Left lobe of liver (tissue), 2 donors: ENCODE measurements at regions not wholly inside any gene's neighbourhood (a gene's known extent, or its start where the extent isn't known, plus 50 kb on each side); places are given as distances from the start of the nearest gene placed in this dataset.

Source experiments
- ATAC-seq: fragments of 200-7000 bp; cut with Tn5 transposase; one replicate; pipeline ENCODE4 v1.9.1; 2020; ENCODE audit warnings: mild to moderate bottlenecking, moderate library complexity
- DNase-seq: peaks from one replicate; pipeline ENCODE4 v3.0.0-alpha.2; 2020; ENCODE audit warnings: low spot score
- donor health status: DM: no; HTN: no; CAD: no; lungs with moderate emphysema.
- donor health status: DM: no; HTN: yes; CAD: no.

GRCh38 chr9:73640971-73641370 is 489.3 kb downstream of the ANXA1 start:
- DNase-seq (no peak), ATAC-seq (no peak)

DNA sequence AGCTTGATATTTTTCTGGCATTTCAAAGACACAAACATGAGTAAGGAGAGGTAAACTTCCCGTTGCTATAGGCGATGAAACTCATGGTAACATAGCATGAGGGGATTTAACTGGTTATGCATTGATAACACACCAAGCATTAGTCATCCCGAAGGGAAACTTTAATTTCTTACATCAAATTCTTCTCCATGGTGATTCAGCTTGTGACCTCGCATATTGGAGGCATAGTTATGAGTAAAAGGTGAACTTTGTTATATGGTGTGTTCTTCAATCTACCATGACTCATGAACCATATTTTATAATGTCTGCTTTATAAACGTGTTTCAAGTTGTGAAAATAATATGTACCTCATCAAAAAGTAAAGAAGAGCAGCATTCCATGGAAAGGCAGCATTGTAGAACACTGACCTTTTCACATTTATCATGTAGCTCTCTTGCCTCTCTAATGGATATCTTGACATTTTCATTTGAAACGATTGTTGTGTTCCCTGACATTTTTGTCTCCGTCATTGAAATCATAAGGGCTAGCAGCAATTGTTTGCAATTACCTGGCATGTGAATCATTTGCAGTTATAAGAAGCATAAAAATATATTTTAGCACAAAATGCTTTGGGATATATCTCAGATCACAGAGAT is 491.8 kb downstream of the ANXA1 start:
- DNase-seq (no peak), ATAC-seq (no peak)

GRCh38 chr9:73647560-73647959 is 495.9 kb downstream of the ANXA1 start:
- no peak for DNase-seq
- ATAC-seq: no peak

DNA sequence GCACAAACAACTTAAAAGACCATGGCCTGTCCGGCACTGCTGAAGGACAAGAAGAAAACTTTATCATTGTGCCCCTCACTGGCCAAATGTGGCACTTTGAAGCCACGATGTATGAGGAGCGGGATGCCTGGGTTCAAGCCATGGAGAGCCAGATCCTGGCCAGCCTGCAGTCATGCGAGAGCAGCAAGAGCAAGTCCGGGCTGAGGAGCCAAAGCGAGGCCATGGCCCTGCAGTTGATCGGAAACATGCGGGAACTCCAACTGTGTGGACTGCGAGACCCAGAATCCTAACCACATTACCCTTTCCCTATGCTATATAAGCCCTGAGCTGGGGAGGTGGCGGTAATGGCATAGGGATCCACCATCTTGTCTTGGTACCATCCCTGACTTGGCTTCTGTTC is 497.9 kb downstream of the ANXA1 start:
- DNase-seq (no peak), ATAC-seq (no peak)

DNA sequence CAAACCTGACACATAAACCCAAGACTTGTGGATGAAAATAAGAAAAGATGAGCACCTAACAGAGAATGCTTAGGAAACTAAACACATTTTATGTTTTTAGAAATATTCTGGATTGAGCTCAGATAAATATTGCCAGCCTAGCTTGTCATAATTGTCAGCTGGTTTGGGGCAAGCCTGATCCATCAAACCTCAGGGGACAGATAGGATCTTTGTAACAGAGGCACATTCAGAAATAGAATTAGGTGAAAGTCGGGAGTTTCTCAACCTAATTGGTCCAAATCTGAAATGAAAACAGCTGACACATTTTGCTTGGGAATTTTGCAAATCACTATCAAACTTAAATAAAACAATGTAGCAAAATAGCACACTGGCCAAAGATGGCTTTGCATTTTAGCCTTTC is 503.7 kb downstream of the ANXA1 start:
- DNase-seq (no peak), ATAC-seq (no peak)

- DNase-seq (no peak), ATAC-seq (no peak)
Measured at GRCh38 chr9:73655831-73656230, 504.2 kb downstream of the ANXA1 start.

GRCh38 chr9:73665253-73665652 is 513.6 kb downstream of the ANXA1 start:
- no peak for ATAC-seq

GRCh38 chr9:73667749-73668148 is 516.1 kb downstream of the ANXA1 start:
- DNase-seq (no peak), ATAC-seq (peak; percentile 26)

More at GRCh38 chr9:73665253-73665652, 513.6 kb downstream of the ANXA1 start:
- DNase-seq: no peak

DNA sequence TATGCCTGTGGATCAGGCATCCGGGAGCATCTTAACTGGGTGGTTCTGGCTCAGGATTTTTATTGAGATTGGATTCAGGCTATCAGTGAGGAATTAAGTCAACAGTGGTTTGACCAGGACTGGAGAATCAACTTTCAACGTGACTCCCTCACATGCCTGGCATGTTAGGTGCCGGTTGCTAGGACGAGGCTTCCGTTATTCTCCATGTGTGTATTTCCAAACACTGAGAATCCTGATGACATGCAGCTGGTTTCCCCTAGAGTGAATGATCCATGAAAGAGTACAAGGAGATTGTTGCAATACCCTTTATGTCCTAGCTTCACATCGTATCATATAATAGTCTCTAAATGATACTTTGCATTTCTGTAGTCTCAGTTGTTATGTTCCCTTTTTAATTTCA is 529.2 kb downstream of the ANXA1 start:
- ATAC-seq: no peak
- DNase-seq: no peak

DNA sequence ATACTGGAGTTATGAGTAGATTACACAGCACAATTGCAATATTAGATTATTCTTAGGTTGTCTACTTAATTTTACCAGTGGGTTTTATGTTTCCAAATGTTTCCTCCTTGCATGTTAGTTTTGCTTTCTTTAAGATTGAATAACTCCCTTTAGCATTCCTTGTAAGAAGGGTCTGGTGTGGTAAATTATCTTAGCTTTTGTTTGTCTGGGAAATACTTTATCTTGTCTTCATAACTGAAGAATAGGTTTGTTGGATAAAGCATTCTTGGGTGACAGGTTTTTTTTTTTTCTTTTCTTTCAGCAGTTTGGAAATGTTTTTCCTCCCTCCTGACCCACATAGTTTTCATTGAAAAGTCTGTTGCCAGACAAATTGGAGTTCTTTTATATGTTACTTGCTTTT is 531.1 kb downstream of the ANXA1 start:
- ATAC-seq: no peak
- DNase-seq: no peak

DNA sequence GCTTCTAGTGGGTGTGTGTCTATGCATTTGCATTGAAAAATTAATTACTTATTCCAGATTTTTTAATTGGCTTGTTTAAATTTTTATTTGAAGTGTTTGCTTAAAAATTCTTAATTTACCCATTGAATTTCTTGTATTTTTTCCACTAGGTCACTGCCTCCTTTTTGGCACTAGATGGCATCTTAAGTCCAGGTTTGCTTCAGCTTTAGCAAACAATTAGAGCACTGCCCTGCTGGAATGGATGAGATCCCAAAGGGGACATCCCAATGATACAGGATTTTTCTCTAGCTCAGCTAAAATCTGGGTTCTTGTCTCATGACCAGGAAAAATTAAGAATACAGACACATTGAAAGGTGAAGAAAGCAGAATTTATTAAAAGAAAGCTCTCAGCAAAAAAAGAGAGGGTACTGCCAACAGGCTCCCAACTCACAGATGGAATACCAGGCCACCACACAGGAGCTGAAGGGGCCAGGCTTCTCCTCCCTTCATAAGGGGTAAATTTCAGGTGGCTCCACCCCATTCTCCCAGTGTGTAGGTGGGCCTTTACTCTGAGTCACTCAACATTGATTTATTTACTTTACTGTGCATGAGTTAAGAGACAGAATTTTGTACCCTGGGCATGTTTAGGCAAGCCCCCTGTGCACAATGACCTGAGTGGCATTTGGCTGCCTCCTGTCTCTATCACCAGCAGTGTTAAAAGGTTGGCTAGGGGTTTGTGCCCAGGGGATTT is 532.4 kb downstream of the ANXA1 start:
- ATAC-seq (peak; percentile 81), DNase-seq (no peak)

DNA sequence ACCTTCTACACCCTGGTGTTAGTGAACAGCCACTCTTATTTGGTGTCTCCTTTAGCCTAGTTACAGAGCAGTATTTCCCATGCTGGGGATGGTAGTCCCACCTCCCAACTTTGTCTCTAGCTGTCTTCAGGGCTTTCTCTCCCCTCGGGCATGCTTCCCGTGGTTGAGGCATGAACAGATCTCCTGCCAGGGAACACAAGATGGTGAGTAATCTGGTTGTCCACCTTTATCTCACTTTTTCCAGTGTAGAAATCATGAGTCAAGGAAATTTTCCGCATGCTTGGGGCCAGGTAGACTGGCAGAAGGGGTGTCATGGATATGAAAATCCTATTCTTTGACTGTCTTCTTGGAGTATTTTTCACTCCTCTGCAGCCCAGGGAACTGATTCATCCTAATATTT is 532.9 kb downstream of the ANXA1 start:
- DNase-seq: no peak
- ATAC-seq: no peak

GRCh38 chr9:73685786-73686185 is 534.1 kb downstream of the ANXA1 start:
- no peak for ATAC-seq

DNA sequence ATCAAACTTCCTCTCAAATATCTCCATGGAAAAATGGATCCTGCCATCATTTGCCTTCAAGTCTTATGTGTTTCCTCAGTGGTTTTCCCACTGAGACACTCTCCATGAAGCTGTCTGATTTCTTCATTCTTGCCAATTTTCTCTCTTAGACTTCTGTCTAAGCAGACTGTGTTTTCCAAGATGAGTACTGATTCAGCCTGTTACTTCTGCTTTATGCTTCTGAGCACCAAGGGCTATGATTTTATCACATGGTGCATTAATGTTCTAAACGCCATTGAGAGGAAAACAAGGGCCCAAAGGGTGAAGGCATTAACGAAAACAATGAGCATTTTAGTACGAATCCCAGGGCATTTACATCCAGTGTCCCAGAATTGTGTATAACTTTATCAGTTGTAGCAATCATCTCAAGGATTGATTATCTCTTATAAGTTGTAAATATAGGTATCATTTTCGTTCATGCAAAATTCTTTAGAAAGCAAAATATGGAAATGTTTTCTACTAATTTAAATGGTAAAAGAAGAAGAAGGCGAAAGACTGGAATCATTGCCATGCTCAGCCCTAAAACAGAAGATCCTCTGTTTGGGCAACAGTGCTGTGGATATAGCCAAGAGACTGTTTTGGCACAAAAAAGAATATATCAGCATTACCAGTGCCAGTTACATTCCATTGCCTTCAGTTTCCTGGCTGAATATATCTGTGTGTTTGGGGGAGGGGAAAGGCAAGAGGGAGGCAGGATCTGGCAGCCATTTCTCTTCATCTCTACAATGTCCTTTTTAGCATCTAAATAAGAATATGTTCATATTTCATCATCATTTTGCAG is 537.6 kb downstream of the ANXA1 start:
- no peak for DNase-seq
- peak; percentile 51 for ATAC-seq

More at GRCh38 chr9:73685786-73686185, 534.1 kb downstream of the ANXA1 start:
- no peak for DNase-seq

DNA sequence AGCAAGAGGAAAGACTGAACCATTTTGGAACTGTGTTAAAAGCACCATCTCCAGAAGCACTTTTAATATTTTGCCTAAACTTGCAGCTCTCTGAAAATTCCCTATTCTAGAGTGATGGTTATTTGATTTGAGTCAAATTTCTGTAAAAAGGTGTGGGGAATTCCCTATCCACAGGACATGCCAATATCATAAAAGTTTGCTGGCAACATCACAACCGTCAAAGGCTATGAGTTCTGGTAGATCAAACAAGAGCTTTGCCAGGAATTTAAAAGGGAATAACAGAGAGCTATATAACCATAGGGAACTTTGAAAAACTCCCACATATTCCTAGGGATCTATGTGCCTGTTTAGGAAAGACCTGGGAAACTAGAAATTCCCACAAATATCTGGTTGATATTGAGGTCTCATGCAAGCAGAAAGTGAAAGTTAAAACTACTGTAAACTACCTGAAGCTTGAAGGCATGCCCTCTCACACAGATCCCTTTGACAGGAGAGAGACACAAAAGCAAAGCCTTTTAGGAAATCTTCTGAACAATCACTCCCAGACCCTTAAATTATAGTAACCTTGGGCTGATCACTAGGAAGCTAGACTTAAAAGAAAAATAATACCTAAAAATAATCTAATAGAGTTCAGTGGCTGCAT is 549.9 kb downstream of the ANXA1 start:
- no peak for DNase-seq
- peak; percentile 84 for ATAC-seq

- ATAC-seq (no peak), DNase-seq (no peak)
Measured at GRCh38 chr9:73714294-73714693, 562.6 kb downstream of the ANXA1 start.

DNA sequence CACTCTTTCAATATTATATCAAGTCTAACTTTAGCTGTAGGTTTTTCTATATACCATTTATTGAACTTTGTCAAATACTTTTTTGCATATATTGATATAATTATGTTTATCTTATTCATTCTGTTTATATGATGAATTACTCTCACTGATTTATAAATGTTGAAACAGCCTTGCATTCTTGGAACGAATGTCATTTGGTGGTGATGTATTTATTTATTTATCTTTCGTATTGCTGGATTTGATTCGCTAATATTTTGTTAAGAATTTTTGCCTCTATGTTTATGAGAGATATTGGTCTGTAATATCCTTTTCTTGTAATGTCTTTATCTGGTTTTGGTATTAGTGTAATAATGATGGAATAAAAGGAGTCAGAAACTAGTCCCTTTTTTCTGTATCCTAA is 563.9 kb downstream of the ANXA1 start:
- ATAC-seq: no peak
- no peak for DNase-seq

DNA sequence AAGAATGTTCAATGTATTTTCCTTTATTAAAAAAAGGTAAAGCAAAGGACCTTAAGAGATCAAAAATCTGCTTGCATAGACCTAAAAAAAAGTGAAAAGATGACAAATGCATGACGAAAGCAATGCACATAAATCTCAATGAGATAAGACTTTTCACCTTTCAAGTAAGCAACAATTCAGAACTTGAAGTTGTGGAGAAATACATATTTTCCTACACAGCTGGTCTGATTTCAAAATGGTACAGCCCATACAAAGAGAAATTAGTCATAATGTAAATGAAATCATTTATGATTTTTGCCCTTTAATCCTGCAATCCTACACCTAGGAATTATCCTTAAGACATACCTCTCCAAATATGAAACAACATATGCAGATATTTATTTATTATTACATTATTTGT is 568.0 kb downstream of the ANXA1 start:
- ATAC-seq: no peak

DNA sequence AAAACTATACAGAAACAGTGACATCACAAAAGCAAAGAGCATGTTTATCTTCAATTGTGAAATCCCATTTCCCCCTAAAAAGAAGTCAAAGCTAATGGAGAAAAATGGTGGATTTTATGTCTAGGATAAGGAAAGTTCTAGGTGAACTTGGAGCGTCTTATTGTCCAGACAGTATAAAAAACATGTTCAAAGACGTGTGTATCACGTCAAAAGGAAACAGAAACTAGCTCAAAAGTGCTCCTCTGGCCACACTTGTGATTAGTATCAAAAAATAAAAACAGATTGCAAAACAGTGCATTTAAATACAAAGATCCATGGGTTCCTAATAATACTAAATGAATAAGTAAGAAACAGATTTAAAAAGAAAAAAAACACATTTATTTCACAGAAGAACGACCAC is 568.9 kb downstream of the ANXA1 start:
- DNase-seq: no peak
- no peak for ATAC-seq

More for the DNA sequence above, 568.0 kb downstream of the ANXA1 start:
- DNase-seq: no peak

DNA sequence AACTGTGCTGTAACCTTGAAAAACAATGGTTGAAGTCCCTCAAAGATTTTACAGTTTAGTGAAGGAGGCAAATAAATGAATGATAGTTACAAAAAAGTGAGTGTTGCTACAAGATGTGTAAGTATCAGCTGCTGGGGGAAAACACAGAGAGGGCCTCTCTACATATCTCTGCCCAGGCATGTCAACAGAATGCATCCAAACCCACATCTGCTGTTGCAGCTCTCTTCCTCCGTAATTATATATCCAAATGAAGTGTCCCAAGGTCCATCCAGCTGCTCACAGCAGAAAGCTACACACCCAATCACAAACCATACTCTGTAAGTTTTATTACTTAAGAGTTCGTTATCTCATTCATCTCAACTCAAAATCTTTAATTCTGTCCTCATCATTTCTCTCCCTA is 584.6 kb downstream of the ANXA1 start:
- no peak for ATAC-seq

More for the DNA sequence above, 584.6 kb downstream of the ANXA1 start:
- no peak for DNase-seq
